GM12878 (cell line): ENCODE measurements at regions not wholly inside any gene's neighbourhood (a gene's known extent, or its start where the extent isn't known, plus 50 kb on each side); places are given as distances from the start of the nearest gene placed in this dataset.

Source experiments
- ATAC-seq: fragments of 200-7000 bp; cut with Tn5 transposase; 3 replicates; pipeline ENCODE4 v1.9.1; 2020; ENCODE audit warnings: mild to moderate bottlenecking, moderate library complexity
- BruUV-seq: library from RNA; stranded (reverse); fragments of 400-500 nt; replicated peaks from 2 replicates; lab custom pipeline; 2021; lab: Mats Ljungman, UMichigan
- CTCF ChIA-PET: fragments of 300-600 bp; sonication (Branson Sonifier 250); formaldehyde crosslinking; extraction: SDS; loops from one replicate; lab custom pipeline; 2021; ENCODE audit warnings: inconsistent platforms; lab: Yijun Ruan, JAX
- POLR2A ChIA-PET: fragments of 350-600 bp; formaldehyde crosslinking; extraction: SDS; loops from one replicate; lab custom pipeline; 2021; ENCODE audit warnings: inconsistent platforms; lab: Charles Lee
- RAD21 ChIA-PET: fragments of 300-600 bp; sonication (Branson Sonifier 250); formaldehyde crosslinking; loops from one replicate; lab custom pipeline; 2023; ENCODE audit warnings: antibody characterized with exemption; ENCODE audit not compliant: unreplicated experiment; lab: Charles Lee
- SMC1A ChIA-PET: fragments of 300-600 bp; sonication (Branson Sonifier 250); formaldehyde crosslinking; loops from one replicate; lab custom pipeline; 2023; ENCODE audit not compliant: unreplicated experiment, uncharacterized antibody; lab: Charles Lee
- DNase-seq: peaks from one replicate; pipeline ENCODE4 v3.0.0-alpha.2; 2011; ENCODE audit warnings: low read depth, low spot score
- FAIRE-seq: peaks from 3 replicates; lab custom pipeline; 2011; peaks lifted over from hg19 to GRCh38; lab: Jason Lieb, UNC
- H2AFZ ChIP-seq: 2 replicates; pipeline ENCODE4 v1.6.0; 2011; ENCODE audit warnings: low read depth, low read length, control low read depth; ENCODE audit not compliant: control insufficient read depth
- H3K27ac ChIP-seq: 2 replicates; pipeline ENCODE4 v1.5.1; 2011; ENCODE audit warnings: control low read depth; ENCODE audit not compliant: control insufficient read depth, insufficient read depth
- H3K27me3 ChIP-seq, 2 experiments: replicated peaks in 1 of 2; 2 replicates each; pipeline versions ENCODE4 v1.6.0 to v1.6.1; 2011; ENCODE audit warnings: low read length in 1 of 2; ENCODE audit not compliant: control insufficient read depth in 2 of 2, insufficient read depth in 2 of 2
- H3K36me3 ChIP-seq, 2 experiments: 2 replicates each; pipeline ENCODE4 v1.5.1; 2011; ENCODE audit warnings: low read length in 1 of 2; ENCODE audit not compliant: control insufficient read depth in 2 of 2, insufficient read depth in 2 of 2
- H3K4me1 ChIP-seq: 2 replicates; pipeline ENCODE4 v1.6.1; 2011; ENCODE audit warnings: mild to moderate bottlenecking, low read length, moderate library complexity, mixed read lengths; ENCODE audit not compliant: control insufficient read depth, insufficient read depth
- H3K4me2 ChIP-seq: 2 replicates; pipeline ENCODE4 v1.6.0; 2011; ENCODE audit warnings: control low read depth; ENCODE audit not compliant: control insufficient read depth, insufficient read depth
- H3K4me3 ChIP-seq: fragments of 200-600 bp; sonication (generic); 2 replicates; pipeline ENCODE4 v1.5.1; 2016
- H3K79me2 ChIP-seq: 2 replicates; pipeline ENCODE4 v1.6.0; 2011; ENCODE audit warnings: low read length; ENCODE audit not compliant: control insufficient read depth, insufficient read depth
- H3K9ac ChIP-seq: 2 replicates; pipeline ENCODE4 v1.8.0; 2011; ENCODE audit warnings: low read length, control low read depth, mixed read lengths; ENCODE audit not compliant: control insufficient read depth, insufficient read depth
- H3K9me3 ChIP-seq: replicated peaks from 3 replicates; pipeline ENCODE4 v1.5.1; 2011; ENCODE audit warnings: mild to moderate bottlenecking, low read length; ENCODE audit not compliant: control insufficient read depth, insufficient read depth
- H4K20me1 ChIP-seq: 2 replicates; pipeline ENCODE4 v1.6.0; 2011; ENCODE audit not compliant: control insufficient read depth, insufficient read depth
- BHLHE40 ChIP-seq, 2 experiments: fragments of 450-650 bp in 1 of 2; IDR thresholded peaks; 2 replicates each; pipeline ENCODE4 v1.6.1; 2011 to 2017; ENCODE audit warnings: low read depth in 2 of 2, borderline replicate concordance in 1 of 2, improper control_type of control experiment in 1 of 2, low read length in 1 of 2, mild to moderate bottlenecking in 1 of 2
- DPF2 ChIP-seq: fragments of 450-650 bp; IDR thresholded peaks from 2 replicates; pipeline ENCODE4 v1.6.1; 2017; ENCODE audit warnings: mild to moderate bottlenecking
- E2F4 ChIP-seq: IDR thresholded peaks from 2 replicates; pipeline ENCODE4 v1.6.1; 2012; ENCODE audit warnings: low read depth, low read length, improper control_type of control experiment
- FOXM1 ChIP-seq: IDR thresholded peaks from 2 replicates; pipeline ENCODE4 v1.6.1; 2012; ENCODE audit warnings: low read depth, mild to moderate bottlenecking, inconsistent platforms, low read length, moderate library complexity
- JUNB ChIP-seq: IDR thresholded peaks from 2 replicates; pipeline ENCODE4 v1.6.1; 2016; ENCODE audit warnings: antibody characterized with exemption, mild to moderate bottlenecking
- NFIC ChIP-seq: IDR thresholded peaks from 2 replicates; pipeline ENCODE4 v1.6.1; 2012; ENCODE audit warnings: low read depth, mild to moderate bottlenecking, inconsistent platforms, low read length, moderate library complexity
- PML ChIP-seq: IDR thresholded peaks from 2 replicates; pipeline ENCODE4 v1.6.1; 2012; ENCODE audit warnings: low read length, inconsistent platforms
- RUNX3 ChIP-seq: IDR thresholded peaks from 2 replicates; pipeline ENCODE4 v1.6.1; 2012; ENCODE audit warnings: low read length, inconsistent platforms
- YY1 ChIP-seq: IDR thresholded peaks from 2 replicates; pipeline ENCODE4 v1.6.1; 2011; ENCODE audit warnings: low read depth, mild to moderate bottlenecking, low read length
- WGBS: methylation state at CpG from one replicate; pipeline ENCODE4 v1.1.6; 2016; ENCODE audit warnings: low lambda C conversion rate; ENCODE audit not compliant: insufficient replicate concordance, insufficient coverage; ENCODE audit errors: missing lambda C conversion rate; 5-methylcytosine and 5-hydroxymethylcytosine counted together
- in situ Hi-C: fragments of 300-500 bp; cut with MboI; formaldehyde crosslinking; loops from 9 replicates; pipeline ENCODE4 v1.14.3; 2018; ENCODE audit warnings: mixed read lengths
- intact Hi-C: fragments of 100-400 bp; cut with micrococcal nuclease; formaldehyde crosslinking; loops from one replicate; pipeline ENCODE4 v1.14.2; 2022; ENCODE audit not compliant: unreplicated experiment

- TF ChIP-seq YY1 (no peak), PML (no peak), DPF2 (no peak)
Measured at GRCh38 chr4:86448871-86449270, 89.0 kb upstream of the MAPK10 start (continued).

GRCh38 chr4:86449746-86450588 lies 90.1 kb upstream of the MAPK10 start:
- ChIA-PET POLR2A (interaction anchor here (0.6 kb wide), 3 partner anchors 69 to 749 kb away, joined by 3 to 4 read pairs (median 3); no protein-coding TSS in a partner anchor), SMC1A (interaction anchor here (0.6 kb wide), 1 partner anchor 283 kb away, joined by 3 read pairs; no protein-coding TSS in a partner anchor), RAD21 (no interaction called here)
- no peaks in the 10 kb centered on the region for H3K79me2 ChIP-seq
- no peaks in the 10 kb centered on the region for H4K20me1 ChIP-seq
- no peak overlapping the region for H3K27ac ChIP-seq
- H3K9me3 ChIP-seq = no peaks in the 10 kb centered on the region
- WGBS = 14% methylated on average over 5 of the region's 5 CpGs
- no peaks in the 10 kb centered on the region for H3K4me1 ChIP-seq
- intact Hi-C loops = no loop called here
- H3K27me3 ChIP-seq = no peaks in the 10 kb centered on the region
- TF ChIP-seq BHLHE40 (IDR thresholded peaks at IDR 0.05; ENCODE audit: borderline replicate concordance in 1 of 2, low read depth in 2 of 2, low read length in 1 of 2) = 0 out of 4 replicates have a peak, but pooled peaks of 1 of the 2 experiments have one; percentile 6
- no peak for TF ChIP-seq FOXM1
- TF ChIP-seq NFIC = peak; percentile 70; the same call in 1 of the 2 replicates
- TF ChIP-seq E2F4 = no peak
- TF ChIP-seq RUNX3 = peak; percentile 28; the same call in 1 of the 2 replicates
- TF ChIP-seq JUNB = peak; percentile 85
- TF ChIP-seq, all 136 proteins: peak for 4
- DNase-seq (no peak), ATAC-seq (no peak), FAIRE-seq (no peak)
- Histone ChIP-seq H3K4me3 (no peak overlapping the region), H2AFZ (no peak overlapping the region), H3K4me2 (no peak overlapping the region), H3K36me3 (no peaks in the 10 kb centered on the region), H3K9ac (no peak overlapping the region)
- no TSS peak for BruUV-seq
- in situ Hi-C loops = no loop called here
- CTCF ChIA-PET = interaction anchor here (1.2 kb wide), 1 partner anchor 46 kb away, joined by 4 read pairs; no protein-coding TSS in a partner anchor
